BE2C (cell line): ENCODE measurements at regions not wholly inside any gene's neighbourhood (a gene's known extent, or its start where the extent isn't known, plus 50 kb on each side); places are given as distances from the start of the nearest gene placed in this dataset.
A peak's percentile ranks its signal among the peaks of the same experiment; 100 is the strongest.

Experiments
- DNase-seq: peaks from one replicate; pipeline ENCODE4 v3.0.0-alpha.2; 2020
- H3K27me3 ChIP-seq: fragments of 250-450 bp; sonication (Bioruptor Pico); 2 replicates; pipeline ENCODE4 v1.5.1; 2020; ENCODE audit warnings: mild to moderate bottlenecking
- H3K36me3 ChIP-seq: fragments of 250-450 bp; sonication (Bioruptor Pico); 2 replicates; pipeline ENCODE4 v1.5.1; 2020; ENCODE audit warnings: mild to moderate bottlenecking
- H3K4me1 ChIP-seq: fragments of 250-450 bp; sonication (Bioruptor Pico); 2 replicates; pipeline ENCODE4 v1.5.1; 2020
- H3K4me3 ChIP-seq: 2 replicates; pipeline ENCODE4 v1.5.1; 2011; ENCODE audit warnings: low read depth, low read length
- H3K9me3 ChIP-seq: fragments of 250-450 bp; sonication (Bioruptor Pico); 2 replicates; pipeline ENCODE4 v1.5.1; 2020
- TF ChIP-seq, protein P1 (sequence below): IDR thresholded peaks from 2 replicates; pipeline ENCODE4 v1.5.1; 2012; ENCODE audit warnings: mild to moderate bottlenecking, low read depth, low read length

DNA sequence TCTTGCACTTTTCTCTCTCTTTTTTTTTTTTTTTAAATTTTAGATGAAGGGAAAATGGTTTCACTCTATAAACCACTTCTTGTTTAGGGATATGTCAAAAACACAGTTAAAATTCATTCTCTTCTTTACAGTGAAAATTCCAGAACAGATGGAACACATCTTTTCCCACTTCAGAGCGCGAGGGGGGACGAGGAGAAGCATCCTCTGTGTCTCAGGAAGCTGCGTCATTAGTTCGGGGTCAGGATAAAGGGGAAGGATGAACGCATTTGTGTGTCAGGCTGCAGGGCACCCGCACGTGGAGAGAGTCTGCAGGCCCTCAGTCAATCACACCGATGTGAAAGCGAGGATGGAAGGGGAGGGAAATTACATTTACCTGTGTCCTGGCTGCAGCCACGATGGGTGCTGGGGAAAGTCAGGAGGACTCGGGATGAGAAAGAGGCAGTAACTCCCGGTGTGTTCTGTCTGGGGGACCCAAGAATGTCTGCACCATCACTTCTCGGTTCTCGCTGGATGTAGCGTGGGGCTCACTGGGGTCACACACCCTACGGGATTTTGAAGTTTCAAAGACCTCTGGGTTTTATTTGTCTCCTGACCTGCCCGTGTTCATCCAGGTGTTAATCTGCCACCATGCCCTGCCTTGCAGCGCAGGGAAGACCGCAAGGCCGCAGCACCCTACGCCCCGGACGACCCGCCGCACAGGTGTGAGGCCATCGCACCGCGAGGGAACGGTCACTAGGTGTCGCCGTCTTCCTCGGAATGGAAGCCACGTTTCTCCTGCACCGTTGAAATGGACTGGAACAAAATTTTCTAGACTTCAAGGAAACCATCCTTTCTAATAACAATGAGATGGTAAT is 66.7 kb upstream of the PITRM1 start:
- H3K27me3 ChIP-seq, result no peaks in the 10 kb centered on the region
- TF ChIP-seq, protein P1, sequence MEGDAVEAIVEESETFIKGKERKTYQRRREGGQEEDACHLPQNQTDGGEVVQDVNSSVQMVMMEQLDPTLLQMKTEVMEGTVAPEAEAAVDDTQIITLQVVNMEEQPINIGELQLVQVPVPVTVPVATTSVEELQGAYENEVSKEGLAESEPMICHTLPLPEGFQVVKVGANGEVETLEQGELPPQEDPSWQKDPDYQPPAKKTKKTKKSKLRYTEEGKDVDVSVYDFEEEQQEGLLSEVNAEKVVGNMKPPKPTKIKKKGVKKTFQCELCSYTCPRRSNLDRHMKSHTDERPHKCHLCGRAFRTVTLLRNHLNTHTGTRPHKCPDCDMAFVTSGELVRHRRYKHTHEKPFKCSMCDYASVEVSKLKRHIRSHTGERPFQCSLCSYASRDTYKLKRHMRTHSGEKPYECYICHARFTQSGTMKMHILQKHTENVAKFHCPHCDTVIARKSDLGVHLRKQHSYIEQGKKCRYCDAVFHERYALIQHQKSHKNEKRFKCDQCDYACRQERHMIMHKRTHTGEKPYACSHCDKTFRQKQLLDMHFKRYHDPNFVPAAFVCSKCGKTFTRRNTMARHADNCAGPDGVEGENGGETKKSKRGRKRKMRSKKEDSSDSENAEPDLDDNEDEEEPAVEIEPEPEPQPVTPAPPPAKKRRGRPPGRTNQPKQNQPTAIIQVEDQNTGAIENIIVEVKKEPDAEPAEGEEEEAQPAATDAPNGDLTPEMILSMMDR, result peak; percentile 59
- no peaks in the 10 kb centered on the region for H3K9me3 ChIP-seq
- H3K36me3 ChIP-seq, result no peaks in the 10 kb centered on the region
- DNase-seq, result peak; percentile 65
- H3K4me1 ChIP-seq, result no peaks in the 10 kb centered on the region
- H3K4me3 ChIP-seq, result no peak overlapping the region

DNA sequence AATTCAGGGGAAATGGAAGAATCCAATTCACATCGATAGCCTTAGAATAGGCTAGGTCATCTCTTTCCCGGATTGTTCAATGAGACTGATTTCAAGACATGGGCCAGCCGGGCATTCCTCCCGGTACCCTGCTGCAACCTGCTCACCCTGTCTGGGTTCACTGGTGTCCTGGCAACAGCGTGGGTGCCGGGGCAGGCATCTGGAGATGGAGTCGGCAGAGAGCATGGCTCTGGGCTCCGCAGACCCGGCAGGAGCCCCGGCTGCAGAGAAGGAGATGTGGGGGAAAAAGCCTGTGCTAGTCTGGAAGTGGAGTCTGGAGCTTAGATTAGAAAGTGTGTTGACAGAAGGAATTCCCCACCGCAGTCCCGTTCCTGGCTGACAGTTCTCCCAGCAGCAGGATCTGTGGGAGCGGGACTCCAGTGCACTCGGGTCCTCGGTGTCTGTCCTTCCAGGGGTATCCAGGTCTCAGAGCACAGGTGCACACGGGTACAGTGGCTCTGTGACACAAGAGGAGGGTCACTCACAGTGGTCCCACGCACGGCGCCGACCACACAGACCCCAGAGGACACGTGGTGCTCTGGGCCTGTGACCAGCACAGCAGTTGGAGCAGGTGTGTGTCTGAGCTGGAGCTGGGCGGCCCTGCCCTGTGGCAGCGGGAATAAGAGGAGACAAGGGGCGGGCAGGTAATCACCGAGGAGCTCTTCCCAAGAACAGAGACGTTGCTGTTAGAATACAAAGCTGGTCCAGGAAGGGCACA is 65.7 kb upstream of the PITRM1 start:
- no peaks in the 10 kb centered on the region for H3K27me3 ChIP-seq

GRCh38 chr10:3237530-3237929 is 64.9 kb upstream of the PITRM1 start:
- no peak for DNase-seq
- TF ChIP-seq, protein P1, result no peak
- H3K4me3 ChIP-seq, result no peak overlapping the region
- H3K36me3 ChIP-seq, result no peaks in the 10 kb centered on the region
- H3K9me3 ChIP-seq, result no peaks in the 10 kb centered on the region
- no peaks in the 10 kb centered on the region for H3K27me3 ChIP-seq
- H3K4me1 ChIP-seq, result no peaks in the 10 kb centered on the region

More for the DNA sequence above, 65.7 kb upstream of the PITRM1 start:
- TF ChIP-seq, protein P1, result no peak
- Histone ChIP-seq H3K4me3 (no peak overlapping the region), H3K36me3 (no peaks in the 10 kb centered on the region), H3K4me1 (no peaks in the 10 kb centered on the region), H3K9me3 (no peaks in the 10 kb centered on the region)
- no peak for DNase-seq

GRCh38 chr10:3236644-3237404 is 64.2 kb upstream of the PITRM1 start:
- Histone ChIP-seq H3K36me3 (no peaks in the 10 kb centered on the region), H3K9me3 (no peaks in the 10 kb centered on the region), H3K4me1 (no peaks in the 10 kb centered on the region), H3K27me3 (no peaks in the 10 kb centered on the region), H3K4me3 (no peak overlapping the region)
- TF ChIP-seq, protein P1, result no peak
- DNase-seq, result no peak

- Histone ChIP-seq H3K4me1 (no peaks in the 10 kb centered on the region), H3K27me3 (no peaks in the 10 kb centered on the region), H3K9me3 (no peaks in the 10 kb centered on the region), H3K36me3 (no peaks in the 10 kb centered on the region), H3K4me3 (no peak overlapping the region)
- TF ChIP-seq, protein P1, result no peak
- no peak for DNase-seq
These were observed 63.5 kb upstream of the PITRM1 start for GRCh38 chr10:3235996-3236510.
